ENCODE measurements at regions not wholly inside any gene's neighbourhood (a gene's known extent, or its start where the extent isn't known, plus 50 kb on each side); places are given as distances from the start of the nearest gene placed in this dataset.

GRCh38 chr2:82591718-82592117 is 1867.4 kb downstream of the SUCLG1 start:
- no peak for TF ChIP-seq CTCF (conservative IDR thresholded peaks at IDR 0.05; ENCODE audit: low read depth, low read length)
- no peak for TF ChIP-seq EZH2 (IDR thresholded peaks at IDR 0.05; ENCODE audit: low read length, unreplicated experiment)
- no peak for TF ChIP-seq EZH2phosphoT487 (IDR thresholded peaks at IDR 0.05; ENCODE audit: borderline replicate concordance, low read length)
